GM12891 (cell line): ENCODE measurements at regions not wholly inside any gene's neighbourhood (a gene's known extent, or its start where the extent isn't known, plus 50 kb on each side); places are given as distances from the start of the nearest gene placed in this dataset.

Experiments
- PAX5 ChIP-seq: IDR thresholded peaks from 2 replicates; pipeline ENCODE4 v1.6.1; 2011; ENCODE audit warnings: low read length, moderate library complexity, mild to moderate bottlenecking; ENCODE audit not compliant: insufficient read depth, severe bottlenecking
- POLR2A ChIP-seq: IDR thresholded peaks from 2 replicates; pipeline ENCODE4 v1.6.1; 2011; ENCODE audit warnings: low read depth, low read length, control low read depth
- POLR2AphosphoS5 ChIP-seq: IDR thresholded peaks from 2 replicates; pipeline ENCODE4 v1.6.1; 2011; ENCODE audit warnings: low read depth, low read length, control low read depth
- TAF1 ChIP-seq: IDR thresholded peaks from 2 replicates; pipeline ENCODE4 v1.6.1; 2011; ENCODE audit warnings: low read depth, low read length, control low read depth

- no peak for TF ChIP-seq POLR2A
- TF ChIP-seq TAF1 = no peak
- TF ChIP-seq POLR2AphosphoS5 = no peak
- TF ChIP-seq PAX5 = no peak
Observed at GRCh38 chr10:117458571-117458970, 83.3 kb upstream of the PDZD8 start.
